CD4-positive, alpha-beta T cell treated with Interleukin-15 for 4 hours (primary cell): ENCODE measurements at regions not wholly inside any gene's neighbourhood (a gene's known extent, or its start where the extent isn't known, plus 50 kb on each side); places are given as distances from the start of the nearest gene placed in this dataset.

Experiments
- DNase-seq: peaks from one replicate; pipeline ENCODE4 v3.0.0-alpha.2; 2020; ENCODE audit warnings: low spot score

DNA sequence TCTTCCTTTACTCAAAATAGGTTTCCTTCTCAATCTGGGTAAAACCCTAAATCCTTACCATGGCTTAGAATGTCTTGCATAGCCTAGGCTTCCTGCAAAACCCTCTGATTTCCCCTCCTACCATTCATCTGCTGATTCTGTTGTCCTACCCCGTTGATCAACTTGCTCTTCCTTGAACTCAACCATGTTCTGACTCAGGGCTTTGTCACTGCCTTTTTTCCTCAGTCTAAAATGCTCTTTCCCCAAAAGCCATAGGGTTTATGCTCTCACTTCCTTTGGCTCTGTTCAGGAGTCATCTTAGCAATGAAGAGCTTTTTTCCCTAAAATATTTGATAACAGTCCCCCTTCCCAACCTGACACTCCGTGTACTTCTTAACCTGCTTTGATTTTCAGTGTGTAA lies 79.4 kb upstream of the IZUMO3 start:
- DNase-seq, result no peak

DNA sequence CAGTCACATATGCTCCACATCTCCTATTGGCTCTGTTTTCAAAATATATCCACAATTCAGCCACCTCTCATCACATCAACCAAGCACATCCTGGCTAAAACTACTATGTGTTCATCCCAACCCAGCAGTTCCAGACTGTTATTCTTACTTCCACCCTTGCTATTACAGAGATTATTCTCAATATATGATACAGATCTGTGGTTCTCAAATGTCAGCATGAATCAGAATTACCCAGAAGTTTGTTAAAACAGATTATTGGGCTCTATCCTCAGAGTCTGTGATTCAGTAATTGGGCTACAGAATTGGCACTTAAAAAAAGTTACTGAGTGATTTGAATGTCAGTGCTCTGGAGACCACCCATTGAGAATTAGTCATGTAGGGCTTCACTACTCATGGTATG lies 78.8 kb upstream of the IZUMO3 start:
- DNase-seq, result no peak

DNA sequence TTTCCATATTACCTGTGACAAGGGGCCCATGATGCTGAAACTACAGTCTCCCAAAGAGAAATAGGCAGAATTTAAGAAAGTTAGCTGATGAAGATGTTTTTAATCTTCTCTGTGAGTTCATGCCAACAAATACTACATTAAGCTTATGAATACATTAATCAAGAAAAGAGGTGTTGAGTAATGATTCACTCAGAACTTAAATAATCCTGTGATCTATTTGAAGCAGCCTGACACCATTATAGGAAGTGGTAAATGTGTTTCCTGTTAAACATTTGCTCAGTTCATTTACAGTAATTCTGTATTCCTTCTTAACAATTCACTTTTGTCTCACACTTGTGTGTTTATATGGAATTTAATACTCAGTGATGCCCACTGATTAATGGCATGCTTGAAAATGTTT lies 75.0 kb upstream of the IZUMO3 start:
- no peak for DNase-seq

- no peak for DNase-seq
Measured at GRCh38 chr9:24616863-24617262, 71.2 kb upstream of the IZUMO3 start.

DNA sequence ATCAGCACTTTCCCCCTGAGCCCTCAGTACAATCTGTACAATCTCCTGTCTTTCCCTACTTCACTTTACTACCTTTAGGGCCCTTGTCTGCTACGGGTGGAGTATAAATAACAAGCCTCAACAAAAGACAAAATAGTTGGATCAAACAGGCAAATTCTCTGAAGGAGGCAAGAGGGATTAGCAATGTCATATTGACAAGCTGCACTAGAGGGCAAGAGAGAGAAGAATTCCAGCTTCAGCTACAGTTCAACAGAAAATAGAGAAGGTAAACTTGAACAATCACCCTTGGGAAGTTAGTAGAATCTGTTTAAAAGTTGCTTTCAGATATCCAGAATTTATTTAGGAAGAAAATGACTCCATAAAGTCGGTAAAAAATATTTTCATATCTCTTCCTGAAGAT lies 68.4 kb upstream of the IZUMO3 start:
- DNase-seq, result no peak

DNA sequence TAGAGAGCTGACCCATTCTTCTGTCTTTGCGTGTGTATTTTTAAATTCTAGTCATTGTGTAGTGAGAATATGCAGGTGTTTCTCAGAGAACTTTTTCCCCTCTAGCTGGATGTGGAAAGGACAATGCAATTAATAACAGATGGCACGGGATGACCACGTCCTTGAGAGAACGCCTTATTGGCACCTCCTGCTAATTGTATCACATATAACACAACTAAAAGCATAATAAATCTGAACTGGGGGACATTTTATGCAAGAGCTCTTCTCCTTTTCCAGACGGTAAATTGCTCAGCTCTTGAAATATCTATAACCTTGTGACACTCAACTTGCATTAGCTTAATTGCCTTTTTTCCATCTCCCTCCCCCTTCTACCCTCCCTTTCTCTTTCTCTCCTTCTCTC lies 62.9 kb upstream of the IZUMO3 start:
- no peak for DNase-seq

DNA sequence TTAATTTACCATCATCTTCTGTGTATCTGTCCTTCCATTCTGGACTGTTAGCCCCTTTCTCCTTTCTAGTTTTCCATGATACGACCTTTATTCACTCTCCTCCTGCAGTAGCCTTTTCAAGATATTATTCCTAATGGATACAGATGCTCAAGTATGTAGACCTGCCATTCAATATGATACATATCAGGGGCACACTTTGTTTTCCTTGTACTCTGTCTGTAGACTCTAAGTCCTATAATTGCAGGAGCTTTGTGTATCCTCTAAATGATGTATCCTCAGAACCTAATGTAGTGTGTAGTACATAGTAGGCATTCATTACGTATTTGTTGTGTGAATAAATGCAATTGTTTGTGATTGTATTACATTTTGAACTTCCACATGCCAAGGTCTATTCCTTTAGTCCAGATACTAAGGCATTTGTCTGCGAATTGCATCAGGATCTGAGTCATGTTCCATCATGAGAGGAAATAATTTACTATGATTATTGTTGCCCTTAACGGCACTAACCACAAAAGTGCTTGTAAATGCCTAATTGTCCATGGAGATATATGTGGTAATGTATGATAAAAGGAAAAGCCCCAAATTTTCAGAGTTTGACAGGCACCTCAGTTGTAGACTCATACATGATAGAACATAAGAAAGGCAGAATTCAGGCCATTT lies 57.1 kb upstream of the IZUMO3 start:
- DNase-seq, result no peak
